Cardiac fibroblast (primary cell): ENCODE measurements at regions not wholly inside any gene's neighbourhood (a gene's known extent, or its start where the extent isn't known, plus 50 kb on each side); places are given as distances from the start of the nearest gene placed in this dataset.

Experiments
- DNase-seq, 2 donors: peaks; one replicate each; pipeline versions ENCODE4 v3.0.0 to v3.0.0-alpha.2; 2010; ENCODE audit warnings: low read depth in 2 of 2
- H3K4me3 ChIP-seq, 2 donors: replicated peaks in 1 of 2; 1 replicate in 1 of 2; 2 replicates in 1 of 2; pipeline ENCODE4 v1.5.1; 2011; ENCODE audit warnings: low read depth in 2 of 2, low read length in 2 of 2, mild to moderate bottlenecking in 2 of 2, moderate library complexity in 1 of 2
- CTCF ChIP-seq: IDR thresholded peaks from one replicate; pipeline ENCODE4 v1.5.1; 2011; ENCODE audit warnings: low read depth, mild to moderate bottlenecking, low read length, inconsistent platforms

- H3K4me3 ChIP-seq = no peak overlapping the region
- no peak for DNase-seq
- no peak for TF ChIP-seq CTCF
Observed at GRCh38 chr13:68608147-68608546, 1378.0 kb upstream of the PCDH9 start.

GRCh38 chr13:68597641-68598040 is 1367.5 kb upstream of the PCDH9 start:
- H3K4me3 ChIP-seq = no peak overlapping the region
- no peak for DNase-seq
- TF ChIP-seq CTCF = no peak

GRCh38 chr13:68588623-68589022 is 1358.5 kb upstream of the PCDH9 start:
- no peak overlapping the region for H3K4me3 ChIP-seq
- no peak for TF ChIP-seq CTCF
- DNase-seq = no peak

- no peak for DNase-seq
- H3K4me3 ChIP-seq = no peak overlapping the region
- TF ChIP-seq CTCF = no peak
Observed at GRCh38 chr13:68584776-68585175, 1354.6 kb upstream of the PCDH9 start.

- no peak for TF ChIP-seq CTCF
- no peak overlapping the region for H3K4me3 ChIP-seq
- DNase-seq = no peak
Observed at GRCh38 chr13:68574053-68574452, 1343.9 kb upstream of the PCDH9 start.

GRCh38 chr13:68551701-68552522 is 1321.8 kb upstream of the PCDH9 start:
- no peak for DNase-seq
- H3K4me3 ChIP-seq = no peak overlapping the region

More at GRCh38 chr13:68551701-68552522, 1321.8 kb upstream of the PCDH9 start:
- no peak for TF ChIP-seq CTCF
